ENCODE measurements at regions not wholly inside any gene's neighbourhood (a gene's known extent, or its start where the extent isn't known, plus 50 kb on each side); places are given as distances from the start of the nearest gene placed in this dataset.

GRCh38 chr3:96190024-96190616 lies 624.3 kb upstream of the EPHA6 start:
- Histone ChIP-seq H3K4me1 (ENCODE audit: control insufficient read depth in 1 of 2, low read depth in 2 of 2) (no peaks in the 10 kb centered on the region), H3K9me3 (no peaks in the 10 kb centered on the region), H3K4me3 (no peak overlapping the region), H3K27ac (no peak overlapping the region), H3K36me3 (no peaks in the 10 kb centered on the region), H3K27me3 (replicated peaks; ENCODE audit: insufficient read depth) (no peaks in the 10 kb centered on the region)
- no peak for TF ChIP-seq CTCF (IDR thresholded peaks at IDR 0.05)
- DNase-seq (ENCODE audit: low spot score) (no peak), ATAC-seq (ENCODE audit: insufficient number of reproducible peaks, low FRiP score, low read depth) (no peak)

GRCh38 chr3:96192966-96193550 lies 621.3 kb upstream of the EPHA6 start:
- H3K27me3 ChIP-seq (replicated peaks; ENCODE audit: insufficient read depth): no peaks in the 10 kb centered on the region
- H3K27ac ChIP-seq: no peak overlapping the region
- H3K4me1 ChIP-seq (ENCODE audit: control insufficient read depth in 1 of 2, low read depth in 2 of 2): no peaks in the 10 kb centered on the region
- TF ChIP-seq CTCF (IDR thresholded peaks at IDR 0.05): no peak
- DNase-seq (ENCODE audit: low spot score): no peak
- ATAC-seq (ENCODE audit: insufficient number of reproducible peaks, low FRiP score, low read depth): no peak
- no peaks in the 10 kb centered on the region for H3K36me3 ChIP-seq
- no peak overlapping the region for H3K4me3 ChIP-seq
- no peaks in the 10 kb centered on the region for H3K9me3 ChIP-seq

- no peak for ATAC-seq (ENCODE audit: insufficient number of reproducible peaks, low FRiP score, low read depth)
- Histone ChIP-seq H3K9me3 (no peaks in the 10 kb centered on the region), H3K4me1 (ENCODE audit: control insufficient read depth in 1 of 2, low read depth in 2 of 2) (no peaks in the 10 kb centered on the region), H3K27me3 (replicated peaks; ENCODE audit: insufficient read depth) (no peaks in the 10 kb centered on the region), H3K4me3 (no peak overlapping the region), H3K36me3 (no peaks in the 10 kb centered on the region), H3K27ac (no peak overlapping the region)
- DNase-seq (ENCODE audit: low spot score): no peak
- TF ChIP-seq CTCF (IDR thresholded peaks at IDR 0.05): no peak
Observed at GRCh38 chr3:96200897-96201296, 613.5 kb upstream of the EPHA6 start.

GRCh38 chr3:96201463-96201862 lies 612.9 kb upstream of the EPHA6 start:
- DNase-seq (ENCODE audit: low spot score) (no peak), ATAC-seq (ENCODE audit: insufficient number of reproducible peaks, low FRiP score, low read depth) (no peak)
- Histone ChIP-seq H3K9me3 (no peaks in the 10 kb centered on the region), H3K27ac (no peak overlapping the region), H3K36me3 (no peaks in the 10 kb centered on the region), H3K27me3 (replicated peaks; ENCODE audit: insufficient read depth) (no peaks in the 10 kb centered on the region), H3K4me3 (no peak overlapping the region), H3K4me1 (ENCODE audit: control insufficient read depth in 1 of 2, low read depth in 2 of 2) (no peaks in the 10 kb centered on the region)
- no peak for TF ChIP-seq CTCF (IDR thresholded peaks at IDR 0.05)

- H3K4me3 ChIP-seq: no peak overlapping the region
- ATAC-seq (ENCODE audit: insufficient number of reproducible peaks, low FRiP score, low read depth) (no peak), DNase-seq (ENCODE audit: low spot score) (no peak)
- H3K9me3 ChIP-seq: no peaks in the 10 kb centered on the region
- H3K27ac ChIP-seq: no peak overlapping the region
- H3K27me3 ChIP-seq (replicated peaks; ENCODE audit: insufficient read depth): no peaks in the 10 kb centered on the region
- H3K4me1 ChIP-seq (ENCODE audit: control insufficient read depth in 1 of 2, low read depth in 2 of 2): no peaks in the 10 kb centered on the region
- no peaks in the 10 kb centered on the region for H3K36me3 ChIP-seq
- TF ChIP-seq CTCF (IDR thresholded peaks at IDR 0.05): no peak
Observed at GRCh38 chr3:96202181-96202580, 612.2 kb upstream of the EPHA6 start.
